GM18909 (cell line): ENCODE measurements at regions not wholly inside any gene's neighbourhood (a gene's known extent, or its start where the extent isn't known, plus 50 kb on each side); places are given as distances from the start of the nearest gene placed in this dataset.
A peak's percentile ranks its signal among the peaks of the same experiment; 100 is the strongest.
"Not testable (repeated sequence)": the region's sequence is repeated elsewhere in the genome, so short reads cannot be mapped to it uniquely, and the experiment has no call there.

Experiments used
- ATAC-seq: cut with Tn5 transposase; IDR thresholded peaks from one replicate; pipeline ENCODE4 v1.9.1; 2021; ENCODE audit warnings: mild to moderate bottlenecking; ENCODE audit not compliant: unreplicated experiment, poor library complexity

DNA sequence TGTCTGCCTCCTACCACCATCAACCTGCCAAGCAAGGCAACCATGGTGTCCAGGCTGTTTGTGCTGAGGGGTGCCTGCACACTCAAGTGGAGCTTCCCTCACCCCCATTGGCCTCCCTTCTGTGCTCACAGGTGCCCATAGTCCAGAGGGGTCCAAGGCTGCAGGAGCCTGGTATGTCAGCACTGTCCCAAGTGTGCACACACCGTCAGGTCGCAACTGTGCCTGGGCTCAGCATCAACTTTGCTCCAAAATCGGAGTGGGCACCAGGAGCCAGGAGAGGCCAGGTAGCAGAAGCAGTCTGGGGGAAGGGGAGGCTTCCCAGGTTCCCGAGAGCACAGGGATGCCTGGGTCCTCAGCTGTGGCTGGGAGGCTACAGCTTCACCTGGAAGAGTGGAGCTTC lies 1528.2 kb upstream of the SLC39A10 start:
- no peak for ATAC-seq

- ATAC-seq: no peak
Measured at GRCh38 chr2:194126418-194126817, 1530.6 kb upstream of the SLC39A10 start.

GRCh38 chr2:194116861-194117260 lies 1540.2 kb upstream of the SLC39A10 start:
- ATAC-seq: no peak

DNA sequence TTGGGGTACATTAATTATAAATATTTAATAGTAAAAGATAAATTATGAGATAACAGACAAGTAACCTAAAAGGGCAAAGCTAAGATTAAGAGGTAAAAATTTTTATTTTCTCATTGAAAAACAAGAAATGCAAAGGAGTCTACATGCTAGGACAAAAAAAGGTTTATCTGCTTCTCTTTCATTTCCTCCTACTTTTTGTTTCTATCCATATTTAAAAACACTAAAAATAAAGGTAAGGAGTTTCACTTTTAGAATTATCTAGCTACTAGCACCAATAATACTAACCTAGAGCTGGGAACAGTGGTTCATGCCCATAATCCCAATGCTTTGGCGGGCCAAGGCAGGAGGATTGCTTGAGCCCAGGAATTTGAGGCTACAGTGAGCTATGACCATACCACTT lies 1551.7 kb upstream of the SLC39A10 start:
- ATAC-seq: peak; percentile 39

GRCh38 chr2:194104687-194105086 lies 1552.3 kb upstream of the SLC39A10 start:
- peak; percentile 96 for ATAC-seq

DNA sequence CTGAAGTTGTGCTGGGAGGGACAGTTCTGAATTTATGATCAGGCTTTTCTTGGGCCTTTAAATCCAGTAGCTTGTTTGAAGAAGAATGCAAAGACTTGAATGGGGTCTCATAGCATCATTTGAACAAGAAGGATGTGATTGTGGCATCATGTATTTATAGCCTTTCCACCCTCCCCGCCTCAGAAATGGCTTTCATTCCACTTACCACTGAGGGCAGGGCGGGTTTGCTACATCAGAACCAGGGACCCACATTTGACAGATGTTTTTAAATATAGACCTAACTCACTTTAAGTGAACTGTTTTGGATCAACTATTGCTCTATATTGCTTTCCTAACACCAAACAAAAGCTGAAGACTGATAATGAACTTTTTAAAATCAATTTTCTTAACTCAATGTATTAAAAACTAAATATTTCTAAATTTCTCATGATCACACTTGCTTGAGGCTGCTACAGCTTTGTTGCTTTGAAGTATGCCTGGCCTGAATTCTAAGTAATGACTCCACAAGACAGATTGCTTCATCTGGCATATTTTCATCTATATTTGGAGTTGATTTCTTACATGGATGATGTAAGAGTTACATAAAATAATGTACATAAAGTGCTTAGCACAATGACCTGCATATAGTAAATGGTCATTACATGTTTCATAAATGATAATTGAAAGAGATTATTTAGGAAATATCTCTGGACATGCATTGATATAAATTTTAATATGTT lies 1552.9 kb upstream of the SLC39A10 start:
- ATAC-seq: peak; percentile 15

- ATAC-seq: no peak
Measured at GRCh38 chr2:194102546-194102945, 1554.5 kb upstream of the SLC39A10 start.

DNA sequence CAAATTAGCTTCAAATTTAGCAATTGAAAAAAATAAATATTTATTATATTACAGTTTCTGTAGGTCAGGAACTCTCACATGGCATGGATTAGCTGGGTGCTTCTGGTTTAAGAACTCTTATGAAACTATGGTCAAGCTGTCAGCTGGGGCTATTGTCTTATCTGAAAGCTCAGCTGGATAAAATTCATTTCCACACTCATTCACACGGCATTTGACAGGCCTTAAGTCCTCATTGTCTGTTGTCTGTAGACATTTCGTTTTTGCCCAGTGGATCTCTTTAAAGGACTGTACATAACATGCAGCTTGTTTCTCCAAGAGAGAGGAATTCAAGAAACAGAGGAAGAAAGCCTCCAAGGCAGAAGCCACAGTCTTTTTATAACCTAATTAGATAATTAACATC lies 1556.8 kb upstream of the SLC39A10 start:
- ATAC-seq: no peak

DNA sequence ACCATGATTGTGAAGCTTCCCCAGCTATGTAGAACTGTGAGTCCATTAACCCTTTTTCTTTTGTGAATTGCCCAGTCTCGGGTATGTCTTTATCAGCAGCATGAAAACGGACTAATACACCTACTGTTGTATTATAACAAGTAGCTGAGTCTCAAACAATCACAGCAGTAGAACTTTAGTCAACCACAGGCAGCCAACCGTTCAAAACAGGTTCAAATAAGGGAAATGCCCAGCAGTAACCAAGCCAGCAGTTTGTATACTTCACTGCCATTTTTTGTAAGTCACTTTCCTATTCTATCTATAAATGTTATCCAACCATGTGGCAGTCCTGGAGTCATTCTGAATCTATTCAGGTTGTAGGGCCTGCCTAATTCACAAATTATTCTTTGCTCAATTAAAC lies 1560.6 kb upstream of the SLC39A10 start:
- no peak for ATAC-seq

GRCh38 chr2:194095359-194095758 lies 1561.7 kb upstream of the SLC39A10 start:
- no peak for ATAC-seq

GRCh38 chr2:194090251-194090905 lies 1566.6 kb upstream of the SLC39A10 start:
- no peak for ATAC-seq

- no peak for ATAC-seq
Measured at GRCh38 chr2:194087089-194087958, 1569.7 kb upstream of the SLC39A10 start.

DNA sequence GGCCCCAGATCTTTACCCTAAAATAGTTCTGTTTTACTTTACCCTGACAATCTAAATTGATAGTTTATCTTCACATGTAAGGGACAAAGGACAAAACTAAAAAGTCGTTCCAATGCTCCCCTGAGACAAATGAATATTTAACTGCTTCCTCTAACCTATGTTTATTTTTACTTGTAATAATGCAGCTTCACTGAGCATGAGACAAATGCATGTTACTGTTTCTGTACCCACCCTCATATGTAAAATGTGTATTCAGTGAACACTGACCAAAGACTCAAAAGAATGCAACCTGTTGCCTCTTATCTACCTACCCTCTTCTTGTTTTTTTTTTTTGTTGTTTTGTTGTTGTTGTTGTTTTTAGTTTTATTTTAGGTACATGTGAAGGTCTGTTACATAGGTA lies 1570.9 kb upstream of the SLC39A10 start:
- no peak for ATAC-seq

DNA sequence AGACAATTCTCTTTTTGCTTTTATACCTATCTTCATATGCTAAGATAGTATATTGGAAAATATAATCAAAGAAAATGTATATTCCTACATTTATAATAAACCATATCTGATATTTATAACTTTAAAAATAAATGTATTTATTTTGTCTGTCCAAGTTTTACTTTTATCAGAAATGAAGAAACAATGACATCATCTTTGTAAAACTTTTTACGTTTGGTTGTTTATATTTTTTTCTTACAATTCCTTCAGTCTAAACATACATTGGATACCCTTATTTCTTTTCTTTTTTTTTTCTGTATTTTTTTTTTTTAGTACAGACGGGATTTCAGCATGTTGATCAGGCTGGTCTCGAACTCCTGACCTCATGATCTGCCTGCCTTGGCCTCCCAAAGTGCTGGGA lies 1577.0 kb upstream of the SLC39A10 start:
- no peak for ATAC-seq

DNA sequence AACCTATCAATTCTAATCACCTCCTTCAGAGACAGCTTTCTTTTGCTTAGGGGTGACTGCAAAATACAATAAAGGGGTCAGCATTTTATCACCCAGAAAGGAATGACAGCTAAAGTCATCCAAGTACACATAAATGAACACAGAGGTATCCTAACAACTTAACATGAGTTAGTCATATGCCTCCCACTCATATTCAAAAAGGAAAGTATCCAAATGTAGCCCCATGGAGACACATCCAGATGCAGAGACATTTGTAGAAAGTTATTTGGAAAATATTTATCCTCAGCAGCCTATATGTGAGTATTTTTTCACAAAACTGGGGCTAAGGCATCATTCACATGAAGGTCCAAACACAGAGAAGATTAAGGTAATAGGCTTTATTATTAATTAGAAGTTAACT lies 1579.7 kb upstream of the SLC39A10 start:
- no peak for ATAC-seq

DNA sequence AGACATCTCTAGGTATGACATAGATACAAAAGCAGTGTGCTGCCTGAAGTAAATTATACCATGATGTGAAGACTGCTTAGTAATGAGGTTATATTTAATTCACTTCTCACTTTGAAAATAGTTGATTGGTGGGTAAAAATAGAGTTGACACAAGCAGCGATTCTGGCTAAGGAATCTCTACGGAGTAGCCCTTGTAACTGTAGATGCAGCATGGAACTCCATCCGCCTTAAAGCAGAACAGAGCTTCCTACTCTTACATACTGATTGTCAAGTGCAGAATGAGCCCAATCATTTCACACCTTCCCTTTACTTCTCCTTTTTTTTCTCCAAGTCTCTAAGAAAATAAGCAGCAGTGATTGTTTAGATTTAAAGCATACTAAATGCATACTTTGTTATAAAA lies 1594.6 kb upstream of the SLC39A10 start:
- ATAC-seq: no peak

DNA sequence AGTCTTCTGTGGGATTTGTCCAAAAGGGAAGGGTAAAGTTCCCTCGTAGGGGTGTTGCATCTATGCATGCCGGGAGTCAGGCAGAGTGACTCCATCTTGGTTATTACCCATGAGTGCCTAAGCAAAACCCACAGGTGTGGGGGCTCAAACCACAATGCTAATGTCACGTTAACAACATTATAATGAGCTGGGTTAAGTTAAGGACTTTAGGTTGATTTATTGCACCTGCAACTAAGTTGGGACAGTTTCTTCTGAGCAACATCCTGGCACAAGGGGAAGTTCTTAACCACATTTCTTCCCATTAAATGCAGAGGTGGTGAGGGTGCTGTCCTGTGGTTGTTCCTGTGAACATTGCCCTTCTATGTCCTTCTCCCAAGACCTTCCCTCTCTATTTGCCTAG lies 1596.8 kb upstream of the SLC39A10 start:
- no peak for ATAC-seq

DNA sequence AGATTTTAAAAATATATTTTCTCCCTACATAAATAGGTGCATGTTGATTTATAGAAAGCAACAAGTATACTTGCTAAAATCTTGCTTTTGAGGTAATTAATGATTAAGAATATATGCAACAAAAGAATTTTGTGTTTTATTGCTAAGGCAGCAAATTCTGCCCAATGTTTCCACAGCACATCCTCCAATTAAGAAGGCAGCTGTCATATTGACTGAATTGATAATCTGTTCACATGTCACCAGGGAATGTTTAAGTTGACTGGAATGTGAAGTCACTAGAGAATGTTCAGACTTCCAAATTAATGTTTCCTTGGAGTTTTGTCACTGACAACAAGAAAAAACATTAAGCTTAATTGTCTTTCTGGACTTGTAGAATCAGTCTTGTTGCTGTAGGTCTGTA lies 1602.7 kb upstream of the SLC39A10 start:
- ATAC-seq: no peak

GRCh38 chr2:194044321-194044720 lies 1612.7 kb upstream of the SLC39A10 start:
- ATAC-seq: no peak

- ATAC-seq: not testable (repeated sequence)
Measured at GRCh38 chr2:194021130-194021529, 1635.9 kb upstream of the SLC39A10 start.

GRCh38 chr2:194020155-194020554 lies 1636.9 kb upstream of the SLC39A10 start:
- no peak for ATAC-seq
